ENCODE measurements at regions not wholly inside any gene's neighbourhood (a gene's known extent, or its start where the extent isn't known, plus 50 kb on each side); places are given as distances from the start of the nearest gene placed in this dataset.

DNA sequence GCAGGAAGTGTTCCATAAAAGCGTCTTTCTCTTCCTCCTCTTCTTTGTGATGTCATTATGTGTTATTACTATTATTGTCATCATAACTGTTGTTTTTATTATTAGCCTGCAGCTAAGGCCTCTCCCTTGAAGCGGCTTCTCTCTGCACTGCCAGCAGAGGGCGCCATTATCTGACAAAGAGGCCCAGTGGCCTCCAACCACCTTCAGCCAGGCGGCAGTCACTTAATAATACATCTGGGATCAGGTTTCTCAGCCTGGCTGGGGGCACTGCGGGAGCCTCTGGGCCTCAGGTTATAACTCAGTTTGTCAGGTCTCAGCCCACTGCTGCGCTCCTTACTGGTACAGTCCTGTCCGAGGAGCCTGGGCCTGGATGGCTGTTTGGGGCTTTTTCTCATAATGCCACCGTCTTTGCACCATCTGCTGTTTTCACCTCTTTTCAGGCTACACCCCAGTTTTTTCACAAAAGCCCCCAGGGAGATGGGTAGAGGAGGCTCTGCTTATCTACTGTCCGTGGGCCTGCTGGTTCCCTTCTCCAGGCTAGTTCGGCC lies 281.9 kb downstream of the NSG2 start:
- peak; percentile 95 for TF ChIP-seq CTCF (IDR thresholded peaks at IDR 0.05)
- TF ChIP-seq POLR2AphosphoS5 (IDR thresholded peaks at IDR 0.05; ENCODE audit: low read depth, low read length) = no peak

Measured in Panc1 (cell line).